Naive thymus-derived CD4-positive, alpha-beta T cell (primary cell): ENCODE measurements at regions not wholly inside any gene's neighbourhood (a gene's known extent, or its start where the extent isn't known, plus 50 kb on each side); places are given as distances from the start of the nearest gene placed in this dataset. TPM values are rescaled to one million over a fixed set of nuclear protein-coding genes. Genes with fewer than 3 reads are reported as not detected.

ENCODE experiments used
- ATAC-seq: fragments of 150-1000 bp; cut with Tn5 transposase; 2 replicates; pipeline ENCODE4 v1.10.0; 2021; ENCODE audit warnings: mild to moderate bottlenecking, moderate library complexity
- CTCF ChIA-PET: fragments of 350-600 bp; sonication (Branson Sonifier 250); formaldehyde crosslinking; loops from one replicate; lab custom pipeline; 2021; ENCODE audit warnings: antibody characterized with exemption; lab: Charles Lee
- POLR2A ChIA-PET: fragments of 350-600 bp; sonication (Branson Sonifier 250); formaldehyde crosslinking; loops from one replicate; lab custom pipeline; 2021; ENCODE audit warnings: antibody characterized with exemption, inconsistent platforms; lab: Charles Lee
- DNase-seq, 9 donors: peaks; one replicate each; pipeline versions ENCODE4 v3.0.0 to v3.0.0-alpha.2; 2020 to 2022; ENCODE audit warnings: mixed read lengths in 1 of 9
- H3K27ac ChIP-seq: one replicate; pipeline ENCODE4 v1.7.0; 2013; ENCODE audit warnings: mild to moderate bottlenecking, low read depth, low read length, moderate library complexity
- H3K27me3 ChIP-seq, 2 donors: one replicate each; pipeline ENCODE4 v1.7.0; 2013; ENCODE audit warnings: low read length in 2 of 2, mild to moderate bottlenecking in 2 of 2, moderate library complexity in 2 of 2; ENCODE audit not compliant: control insufficient read depth in 2 of 2, insufficient read depth in 2 of 2
- H3K36me3 ChIP-seq, 3 experiments: 1 replicate in 2 of 3; 2 replicates in 1 of 3; pipeline ENCODE4 v1.7.0; 2013; ENCODE audit warnings: low read length in 3 of 3, mild to moderate bottlenecking in 3 of 3, moderate library complexity in 1 of 3; ENCODE audit not compliant: insufficient read depth in 3 of 3, control insufficient read depth in 2 of 3
- H3K4me1 ChIP-seq, 2 donors: one replicate each; pipeline ENCODE4 v1.7.0; 2013; ENCODE audit warnings: low read length in 2 of 2, mild to moderate bottlenecking in 2 of 2, moderate library complexity in 1 of 2; ENCODE audit not compliant: control insufficient read depth in 2 of 2, insufficient read depth in 2 of 2
- H3K4me3 ChIP-seq: 2 replicates; pipeline ENCODE4 v1.7.0; 2013; ENCODE audit warnings: mild to moderate bottlenecking, low read length
- H3K9me3 ChIP-seq, 3 experiments: 1 replicate in 2 of 3; 2 replicates in 1 of 3; pipeline ENCODE4 v1.7.0; 2013; ENCODE audit warnings: low read length in 3 of 3; ENCODE audit not compliant: control insufficient read depth in 2 of 3
- H3K27ac Mint-ChIP-seq, 9 donors: one replicate each; pipeline ENCODE4 v1.8.0; 2020 to 2022; ENCODE audit warnings: mixed read lengths in 9 of 9, mild to moderate bottlenecking in 8 of 9, moderate library complexity in 5 of 9, inconsistent platforms in 2 of 9
- H3K27me3 Mint-ChIP-seq, 5 donors: one replicate each; pipeline ENCODE4 v1.8.0; 2021 to 2022; ENCODE audit warnings: mixed read lengths in 5 of 5, mild to moderate bottlenecking in 1 of 5
- H3K36me3 Mint-ChIP-seq, 5 donors: one replicate each; pipeline ENCODE4 v1.8.0; 2020 to 2022; ENCODE audit warnings: mixed read lengths in 5 of 5, mild to moderate bottlenecking in 3 of 5, inconsistent platforms in 1 of 5
- H3K4me1 Mint-ChIP-seq, 7 donors: one replicate each; pipeline ENCODE4 v1.8.0; 2020 to 2022; ENCODE audit warnings: mixed read lengths in 7 of 7, mild to moderate bottlenecking in 3 of 7, inconsistent platforms in 1 of 7
- H3K4me3 Mint-ChIP-seq, 10 donors: one replicate each; pipeline ENCODE4 v1.8.0; 2020 to 2022; ENCODE audit warnings: mild to moderate bottlenecking in 10 of 10, mixed read lengths in 10 of 10, moderate library complexity in 6 of 10, inconsistent platforms in 2 of 10
- H3K9me3 Mint-ChIP-seq, 11 donors: one replicate each; pipeline ENCODE4 v1.8.0; 2020 to 2022; ENCODE audit warnings: mixed read lengths in 11 of 11, mild to moderate bottlenecking in 4 of 11, inconsistent platforms in 1 of 11, moderate library complexity in 1 of 11
- intact Hi-C, 2 donors: fragments of 100-400 bp; cut with micrococcal nuclease; formaldehyde crosslinking; loops; one replicate each; pipeline ENCODE4 v1.15.1; 2023
- microRNA-seq: library from miRNA; unstranded; fragments of <30 nt; microRNA quantifications from one replicate; pipeline ENCODE4 v1.2.0, GENCODE V29; 2022; ENCODE audit warnings: borderline microRNAs expressed

DNA sequence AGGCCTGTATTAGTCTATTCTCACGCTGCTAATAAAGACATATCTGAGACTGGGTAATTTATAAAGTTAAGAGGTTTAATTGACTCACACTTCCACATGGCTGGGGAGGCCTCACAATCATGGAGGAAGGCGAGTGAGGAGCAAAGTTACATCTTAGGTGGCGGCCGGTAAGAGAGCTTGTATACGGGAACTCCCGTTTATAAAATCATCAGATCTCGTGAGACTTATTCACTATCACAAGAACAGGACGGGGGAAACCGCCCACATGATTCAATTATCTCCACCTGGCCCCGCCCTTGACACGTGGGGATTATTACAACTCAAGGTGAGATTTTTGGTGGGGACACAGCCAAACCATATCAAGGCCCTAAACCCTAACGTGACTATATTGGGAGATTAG lies 110.1 kb downstream of the LLPH start:
- peaks cover 11 to 52% (median 39%) of the 10 kb centered on the region in 5 donors for H3K27me3 Mint-ChIP-seq
- no peak overlapping the region for H3K27ac ChIP-seq
- H3K36me3 ChIP-seq, result no peaks in the 10 kb centered on the region
- H3K36me3 Mint-ChIP-seq, result no peaks in the 10 kb centered on the region
- peaks cover 0 to 2% (median 0%) of the 10 kb centered on the region in 11 donors for H3K9me3 Mint-ChIP-seq
- H3K4me3 ChIP-seq, result no peak overlapping the region
- no peak overlapping the region for H3K4me3 Mint-ChIP-seq
- ATAC-seq (no peak), DNase-seq (no peak)
- no peaks in the 10 kb centered on the region for H3K27me3 ChIP-seq
- ChIA-PET POLR2A (no interaction called here), CTCF (no interaction called here)
- H3K27ac Mint-ChIP-seq, result no peak overlapping the region
- H3K4me1 ChIP-seq, result no peaks in the 10 kb centered on the region
- no peaks in the 10 kb centered on the region for H3K4me1 Mint-ChIP-seq
- intact Hi-C loops, result no loop called here
- H3K9me3 ChIP-seq, result no peaks in the 10 kb centered on the region

GRCh38 chr12:66017736-66018135 lies 112.8 kb downstream of the LLPH start:
- H3K27ac Mint-ChIP-seq, result no peak overlapping the region
- POLR2A ChIA-PET, result no interaction called here
- CTCF ChIA-PET, result no interaction called here
- peaks cover 11 to 31% (median 25%) of the 10 kb centered on the region in 5 donors for H3K27me3 Mint-ChIP-seq
- Histone ChIP-seq H3K27ac (no peak overlapping the region), H3K27me3 (no peaks in the 10 kb centered on the region), H3K4me3 (no peak overlapping the region), H3K9me3 (no peaks in the 10 kb centered on the region), H3K4me1 (no peaks in the 10 kb centered on the region), H3K36me3 (no peaks in the 10 kb centered on the region)
- no peak overlapping the region for H3K4me3 Mint-ChIP-seq
- no peaks in the 10 kb centered on the region for H3K36me3 Mint-ChIP-seq
- H3K4me1 Mint-ChIP-seq, result no peaks in the 10 kb centered on the region
- DNase-seq (no peak), ATAC-seq (no peak)
- H3K9me3 Mint-ChIP-seq, result peaks cover 0 to 2% (median 0%) of the 10 kb centered on the region in 11 donors
- intact Hi-C loops, result no loop called here

Small RNAs in the stretch of these regions (microRNA-seq; reads per million reads assigned to microRNA genes)
- gene MIR6074, result not detected
